Muscle layer of duodenum (tissue), 2 donors: ENCODE measurements at regions not wholly inside any gene's neighbourhood (a gene's known extent, or its start where the extent isn't known, plus 50 kb on each side); places are given as distances from the start of the nearest gene placed in this dataset.
"Not testable (repeated sequence)": the region's sequence is repeated elsewhere in the genome, so short reads cannot be mapped to it uniquely, and the experiment has no call there.

ENCODE experiments used
- H3K27ac ChIP-seq: one replicate; pipeline ENCODE4 v1.7.0; 2013; ENCODE audit warnings: mild to moderate bottlenecking, low read length
- H3K27me3 ChIP-seq: one replicate; pipeline ENCODE4 v1.7.0; 2013; ENCODE audit warnings: low read depth, mild to moderate bottlenecking, control low read depth, low read length
- H3K36me3 ChIP-seq, 2 donors: one replicate each; pipeline ENCODE4 v1.7.0; 2013; ENCODE audit warnings: low read length in 2 of 2, control low read depth in 1 of 2, mild to moderate bottlenecking in 1 of 2; ENCODE audit not compliant: insufficient read depth in 2 of 2, control insufficient read depth in 1 of 2
- H3K4me1 ChIP-seq, 2 donors: one replicate each; pipeline ENCODE4 v1.7.0; 2013; ENCODE audit warnings: low read length in 2 of 2, mild to moderate bottlenecking in 2 of 2, control low read depth in 1 of 2, moderate library complexity in 1 of 2; ENCODE audit not compliant: insufficient read depth in 2 of 2, control insufficient read depth in 1 of 2
- H3K4me3 ChIP-seq, 2 donors: one replicate each; pipeline ENCODE4 v1.7.0; 2013; ENCODE audit warnings: low read length in 2 of 2, low read depth in 1 of 2, mild to moderate bottlenecking in 1 of 2
- H3K9me3 ChIP-seq, 2 donors: one replicate each; pipeline ENCODE4 v1.7.0; 2013; ENCODE audit warnings: low read length in 2 of 2, control low read depth in 1 of 2, mild to moderate bottlenecking in 1 of 2; ENCODE audit not compliant: control insufficient read depth in 1 of 2
- donor health status: healthy.

- H3K4me1 ChIP-seq, result no peaks in the 10 kb centered on the region
- H3K9me3 ChIP-seq, result no peaks in the 10 kb centered on the region
Measured at GRCh38 chr11:26859416-26859815, 134.5 kb upstream of the FIBIN start.

GRCh38 chr11:26860091-26860780 lies 133.7 kb upstream of the FIBIN start:
- H3K4me1 ChIP-seq, result no peaks in the 10 kb centered on the region
- no peak overlapping the region for H3K27ac ChIP-seq
- H3K9me3 ChIP-seq, result no peaks in the 10 kb centered on the region
- no peak overlapping the region for H3K4me3 ChIP-seq
- H3K27me3 ChIP-seq, result no peaks in the 10 kb centered on the region
- no peaks in the 10 kb centered on the region for H3K36me3 ChIP-seq

More at GRCh38 chr11:26859416-26859815, 134.5 kb upstream of the FIBIN start:
- no peak overlapping the region for H3K27ac ChIP-seq
- H3K36me3 ChIP-seq, result no peaks in the 10 kb centered on the region
- no peak overlapping the region for H3K4me3 ChIP-seq
- no peaks in the 10 kb centered on the region for H3K27me3 ChIP-seq

GRCh38 chr11:26860895-26861294 lies 133.0 kb upstream of the FIBIN start:
- H3K36me3 ChIP-seq, result no peaks in the 10 kb centered on the region
- no peaks in the 10 kb centered on the region for H3K9me3 ChIP-seq
- H3K4me1 ChIP-seq, result no peaks in the 10 kb centered on the region
- no peaks in the 10 kb centered on the region for H3K27me3 ChIP-seq
- no peak overlapping the region for H3K27ac ChIP-seq
- H3K4me3 ChIP-seq, result no peak overlapping the region

GRCh38 chr11:26862801-26863200 lies 131.1 kb upstream of the FIBIN start:
- Histone ChIP-seq H3K36me3 (no peaks in the 10 kb centered on the region), H3K27me3 (no peaks in the 10 kb centered on the region), H3K4me3 (no peak overlapping the region), H3K4me1 (no peaks in the 10 kb centered on the region), H3K9me3 (no peaks in the 10 kb centered on the region), H3K27ac (no peak overlapping the region)

GRCh38 chr11:26865703-26866102 lies 128.2 kb upstream of the FIBIN start:
- Histone ChIP-seq H3K36me3 (no peaks in the 10 kb centered on the region), H3K4me1 (no peaks in the 10 kb centered on the region), H3K9me3 (no peaks in the 10 kb centered on the region), H3K4me3 (no peak overlapping the region), H3K27me3 (no peaks in the 10 kb centered on the region), H3K27ac (no peak overlapping the region)

GRCh38 chr11:26867286-26867685 lies 126.6 kb upstream of the FIBIN start:
- H3K4me3 ChIP-seq, result no peak overlapping the region
- H3K36me3 ChIP-seq, result no peaks in the 10 kb centered on the region
- H3K9me3 ChIP-seq, result no peaks in the 10 kb centered on the region
- no peaks in the 10 kb centered on the region for H3K27me3 ChIP-seq
- no peak overlapping the region for H3K27ac ChIP-seq
- H3K4me1 ChIP-seq, result no peaks in the 10 kb centered on the region

GRCh38 chr11:26878959-26879581 lies 114.8 kb upstream of the FIBIN start:
- Histone ChIP-seq H3K4me1 (no peaks in the 10 kb centered on the region), H3K9me3 (peaks cover 0 to 13% of the 10 kb centered on the region in 2 donors), H3K27ac (no peak overlapping the region), H3K4me3 (no peak overlapping the region), H3K27me3 (no peaks in the 10 kb centered on the region), H3K36me3 (no peaks in the 10 kb centered on the region)

GRCh38 chr11:26882363-26882880 lies 111.5 kb upstream of the FIBIN start:
- H3K4me3 ChIP-seq, H3K4me1 ChIP-seq: not testable (repeated sequence)

GRCh38 chr11:26891501-26891900 lies 102.4 kb upstream of the FIBIN start:
- Histone ChIP-seq H3K4me3 (no peak overlapping the region), H3K27ac (no peak overlapping the region), H3K36me3 (no peaks in the 10 kb centered on the region)

More at GRCh38 chr11:26882363-26882880, 111.5 kb upstream of the FIBIN start:
- H3K36me3 ChIP-seq, H3K27ac ChIP-seq, H3K27me3 ChIP-seq: not testable (repeated sequence)
- peaks cover 0 to 13% of the 10 kb centered on the region in 2 donors for H3K9me3 ChIP-seq

GRCh38 chr11:26896719-26897118 lies 97.2 kb upstream of the FIBIN start:
- no peaks in the 10 kb centered on the region for H3K9me3 ChIP-seq
- H3K4me1 ChIP-seq, result peaks cover 0 to 9% of the 10 kb centered on the region in 2 donors
- H3K36me3 ChIP-seq, result no peaks in the 10 kb centered on the region
- no peak overlapping the region for H3K27ac ChIP-seq
- no peaks in the 10 kb centered on the region for H3K27me3 ChIP-seq
- H3K4me3 ChIP-seq, result no peak overlapping the region

More at GRCh38 chr11:26891501-26891900, 102.4 kb upstream of the FIBIN start:
- Histone ChIP-seq H3K4me1 (no peaks in the 10 kb centered on the region), H3K9me3 (no peaks in the 10 kb centered on the region), H3K27me3 (no peaks in the 10 kb centered on the region)

- H3K4me1 ChIP-seq, result peaks cover 0 to 10% of the 10 kb centered on the region in 2 donors
- no peaks in the 10 kb centered on the region for H3K36me3 ChIP-seq
- no peak overlapping the region for H3K4me3 ChIP-seq
- H3K9me3 ChIP-seq, result no peaks in the 10 kb centered on the region
- no peaks in the 10 kb centered on the region for H3K27me3 ChIP-seq
- H3K27ac ChIP-seq, result no peak overlapping the region
Measured at GRCh38 chr11:26898799-26899198, 95.1 kb upstream of the FIBIN start.
